ENCODE measurements at regions not wholly inside any gene's neighbourhood (a gene's known extent, or its start where the extent isn't known, plus 50 kb on each side); places are given as distances from the start of the nearest gene placed in this dataset.
A peak's percentile ranks its signal among the peaks of the same experiment; 100 is the strongest.
"Not testable (repeated sequence)": the region's sequence is repeated elsewhere in the genome, so short reads cannot be mapped to it uniquely, and the experiment has no call there.

- DNase-seq (ENCODE audit: low read depth, low spot score): no peak
- in situ Hi-C loops (cut with HindIII; ENCODE audit: low pct_unique_long_range_greater_than_20kb, low sequenced_read_pairs): no loop called here
Measured at GRCh38 chr15:62492900-62493299, 327.8 kb upstream of the C2CD4B start.

GRCh38 chr15:62494197-62494596 is 329.1 kb upstream of the C2CD4B start:
- no peak for DNase-seq (ENCODE audit: low read depth, low spot score)
- in situ Hi-C loops (cut with HindIII; ENCODE audit: low pct_unique_long_range_greater_than_20kb, low sequenced_read_pairs): no loop called here

GRCh38 chr15:62495670-62496614 is 330.9 kb upstream of the C2CD4B start:
- no peak for DNase-seq (ENCODE audit: low read depth, low spot score)

GRCh38 chr15:62497356-62497755 is 332.3 kb upstream of the C2CD4B start:
- DNase-seq (ENCODE audit: low read depth, low spot score): no peak
- in situ Hi-C loops (cut with HindIII; ENCODE audit: low pct_unique_long_range_greater_than_20kb, low sequenced_read_pairs): no loop called here

More at GRCh38 chr15:62495670-62496614, 330.9 kb upstream of the C2CD4B start:
- in situ Hi-C loops (cut with HindIII; ENCODE audit: low pct_unique_long_range_greater_than_20kb, low sequenced_read_pairs): no loop called here

- in situ Hi-C loops (cut with HindIII; ENCODE audit: low pct_unique_long_range_greater_than_20kb, low sequenced_read_pairs): no loop called here
Measured at GRCh38 chr15:62498278-62498677, 333.2 kb upstream of the C2CD4B start.

GRCh38 chr15:62498712-62499111 is 333.6 kb upstream of the C2CD4B start:
- no peak for DNase-seq (ENCODE audit: low read depth, low spot score)
- in situ Hi-C loops (cut with HindIII; ENCODE audit: low pct_unique_long_range_greater_than_20kb, low sequenced_read_pairs): no loop called here

More at GRCh38 chr15:62498278-62498677, 333.2 kb upstream of the C2CD4B start:
- no peak for DNase-seq (ENCODE audit: low read depth, low spot score)

GRCh38 chr15:62500325-62500724 is 335.2 kb upstream of the C2CD4B start:
- DNase-seq (ENCODE audit: low read depth, low spot score): no peak
- in situ Hi-C loops (cut with HindIII; ENCODE audit: low pct_unique_long_range_greater_than_20kb, low sequenced_read_pairs): no loop called here

GRCh38 chr15:62502451-62502850 is 337.4 kb upstream of the C2CD4B start:
- in situ Hi-C loops (cut with HindIII; ENCODE audit: low pct_unique_long_range_greater_than_20kb, low sequenced_read_pairs): no loop called here
- DNase-seq (ENCODE audit: low read depth, low spot score): no peak

GRCh38 chr15:62503451-62503850 is 338.4 kb upstream of the C2CD4B start:
- no peak for DNase-seq (ENCODE audit: low read depth, low spot score)
- in situ Hi-C loops (cut with HindIII; ENCODE audit: low pct_unique_long_range_greater_than_20kb, low sequenced_read_pairs): no loop called here

- no peak for DNase-seq (ENCODE audit: low read depth, low spot score)
Measured at GRCh38 chr15:62505762-62506161, 340.7 kb upstream of the C2CD4B start.

GRCh38 chr15:62506217-62506805 is 341.2 kb upstream of the C2CD4B start:
- DNase-seq (ENCODE audit: low read depth, low spot score): peak; percentile 63
- in situ Hi-C loops (cut with HindIII; ENCODE audit: low pct_unique_long_range_greater_than_20kb, low sequenced_read_pairs): no loop called here

More at GRCh38 chr15:62505762-62506161, 340.7 kb upstream of the C2CD4B start:
- in situ Hi-C loops (cut with HindIII; ENCODE audit: low pct_unique_long_range_greater_than_20kb, low sequenced_read_pairs): no loop called here

- in situ Hi-C loops (cut with HindIII; ENCODE audit: low pct_unique_long_range_greater_than_20kb, low sequenced_read_pairs): no loop called here
- DNase-seq (ENCODE audit: low read depth, low spot score): no peak
Measured at GRCh38 chr15:62509395-62509958, 344.4 kb upstream of the C2CD4B start.

GRCh38 chr15:62510791-62511190 is 345.7 kb upstream of the C2CD4B start:
- in situ Hi-C loops (cut with HindIII; ENCODE audit: low pct_unique_long_range_greater_than_20kb, low sequenced_read_pairs): no loop called here
- DNase-seq (ENCODE audit: low read depth, low spot score): no peak

GRCh38 chr15:62512904-62513303 is 347.8 kb upstream of the C2CD4B start:
- in situ Hi-C loops (cut with HindIII; ENCODE audit: low pct_unique_long_range_greater_than_20kb, low sequenced_read_pairs): no loop called here

GRCh38 chr15:62513893-62514292 is 348.8 kb upstream of the C2CD4B start:
- no peak for DNase-seq (ENCODE audit: low read depth, low spot score)
- in situ Hi-C loops (cut with HindIII; ENCODE audit: low pct_unique_long_range_greater_than_20kb, low sequenced_read_pairs): no loop called here

More at GRCh38 chr15:62512904-62513303, 347.8 kb upstream of the C2CD4B start:
- no peak for DNase-seq (ENCODE audit: low read depth, low spot score)

GRCh38 chr15:62515696-62516395 is 350.8 kb upstream of the C2CD4B start:
- no peak for DNase-seq (ENCODE audit: low read depth, low spot score)
- in situ Hi-C loops (cut with HindIII; ENCODE audit: low pct_unique_long_range_greater_than_20kb, low sequenced_read_pairs): no loop called here

GRCh38 chr15:62517541-62517940 is 352.5 kb upstream of the C2CD4B start:
- DNase-seq (ENCODE audit: low read depth, low spot score): no peak
- in situ Hi-C loops (cut with HindIII; ENCODE audit: low pct_unique_long_range_greater_than_20kb, low sequenced_read_pairs): no loop called here

- DNase-seq (ENCODE audit: low read depth, low spot score); in situ Hi-C loops (cut with HindIII; ENCODE audit: low pct_unique_long_range_greater_than_20kb, low sequenced_read_pairs): not testable (repeated sequence)
Measured at GRCh38 chr15:62518666-62519065, 353.6 kb upstream of the C2CD4B start.

All from SK-MEL-5 (cell line).